Lung (tissue), 11 donors: ENCODE measurements at regions not wholly inside any gene's neighbourhood (a gene's known extent, or its start where the extent isn't known, plus 50 kb on each side); places are given as distances from the start of the nearest gene placed in this dataset.

Experiments used
- ATAC-seq: fragments of 200-7000 bp; cut with Tn5 transposase; one replicate; pipeline ENCODE4 v1.9.1; 2020; ENCODE audit warnings: moderate number of reproducible peaks; ENCODE audit not compliant: insufficient read depth, low FRiP score
- DNase-seq, 3 donors: peaks; one replicate each; pipeline ENCODE4 v3.0.0-alpha.2; 2013 to 2017
- H3K27ac ChIP-seq, 2 donors: one replicate each; pipeline ENCODE4 v1.5.1; 2013; ENCODE audit warnings: mild to moderate bottlenecking in 2 of 2, moderate library complexity in 2 of 2, control low read depth in 1 of 2, inconsistent platforms in 1 of 2, low read depth in 1 of 2, low read length in 1 of 2
- H3K27me3 ChIP-seq, 3 donors: one replicate each; pipeline ENCODE4 v1.5.1; 2013; ENCODE audit warnings: low read length in 2 of 3; ENCODE audit not compliant: control insufficient read depth in 3 of 3, insufficient read depth in 3 of 3
- H3K36me3 ChIP-seq, 4 donors: one replicate each; pipeline ENCODE4 v1.5.1; 2013; ENCODE audit warnings: low read length in 4 of 4, mild to moderate bottlenecking in 1 of 4, moderate library complexity in 1 of 4; ENCODE audit not compliant: control insufficient read depth in 4 of 4, insufficient read depth in 4 of 4
- H3K4me1 ChIP-seq, 5 donors: one replicate each; pipeline ENCODE4 v1.5.1; 2013; ENCODE audit warnings: low read length in 5 of 5, mild to moderate bottlenecking in 2 of 5, moderate library complexity in 1 of 5; ENCODE audit not compliant: control insufficient read depth in 5 of 5, insufficient read depth in 5 of 5
- H3K4me3 ChIP-seq: one replicate; pipeline ENCODE4 v1.5.1; 2013; ENCODE audit warnings: mild to moderate bottlenecking, control low read depth, moderate library complexity
- H3K9ac ChIP-seq, 2 donors: one replicate each; pipeline ENCODE4 v1.5.1; 2013; ENCODE audit warnings: low read length in 2 of 2, control low read depth in 1 of 2; ENCODE audit not compliant: insufficient read depth in 1 of 2
- H3K9me3 ChIP-seq, 4 donors: one replicate each; pipeline ENCODE4 v1.5.1; 2013; ENCODE audit warnings: low read length in 3 of 4, mild to moderate bottlenecking in 1 of 4, moderate library complexity in 1 of 4; ENCODE audit not compliant: control insufficient read depth in 4 of 4, insufficient read depth in 3 of 4
- CTCF ChIP-seq: IDR thresholded peaks from 2 replicates; pipeline ENCODE4 v1.5.1; 2012; ENCODE audit warnings: mild to moderate bottlenecking; ENCODE audit errors: control extremely low read depth, extremely low read depth
- WGBS, 2 donors: extraction: QIAGEN DNeasy Blood & Tissue Kit; methylation state at CpG; one replicate each; pipeline ENCODE4 v1.1.7; 2013; 5-methylcytosine and 5-hydroxymethylcytosine counted together
- donor health status: control.
- donor health status: control.
- donor health status: Bipolar disorder and iron deficiency.
- donor health status: healthy.
- donor health status: DM: yes; HTN: yes; CAD: no.

GRCh38 chr2:192437653-192438052, 242.9 kb upstream of the TMEFF2 start:
- Histone ChIP-seq H3K36me3 (no peaks in the 10 kb centered on the region), H3K4me3 (no peak overlapping the region), H3K9ac (no peak overlapping the region), H3K9me3 (no peaks in the 10 kb centered on the region), H3K4me1 (no peaks in the 10 kb centered on the region), H3K27ac (no peak overlapping the region), H3K27me3 (no peaks in the 10 kb centered on the region)
- no peak for TF ChIP-seq CTCF
- no peak for DNase-seq
- 69 to 72% methylated on average over 4 of the region's 4 CpGs for WGBS, 2 donors
- no peak for ATAC-seq

GRCh38 chr2:192424243-192424642, 229.5 kb upstream of the TMEFF2 start:
- Histone ChIP-seq H3K36me3 (no peaks in the 10 kb centered on the region), H3K27me3 (no peaks in the 10 kb centered on the region), H3K27ac (no peak overlapping the region), H3K4me3 (no peak overlapping the region), H3K4me1 (no peaks in the 10 kb centered on the region), H3K9me3 (no peaks in the 10 kb centered on the region), H3K9ac (no peak overlapping the region)
- WGBS, 2 donors: 74 to 87% methylated on average over 4 of the region's 4 CpGs
- ATAC-seq (no peak), DNase-seq (no peak)
- no peak for TF ChIP-seq CTCF

- Histone ChIP-seq H3K4me1 (no peaks in the 10 kb centered on the region), H3K4me3 (no peak overlapping the region), H3K27me3 (no peaks in the 10 kb centered on the region), H3K36me3 (no peaks in the 10 kb centered on the region), H3K27ac (no peak overlapping the region), H3K9me3 (peaks cover 0 to 2% (median 0%) of the 10 kb centered on the region in 4 donors), H3K9ac (no peak overlapping the region)
- DNase-seq (no peak), ATAC-seq (no peak)
- 69 to 84% methylated on average over 2 of the region's 2 CpGs for WGBS, 2 donors
- no peak for TF ChIP-seq CTCF
These were observed 225.1 kb upstream of the TMEFF2 start for GRCh38 chr2:192419786-192420185.

DNA sequence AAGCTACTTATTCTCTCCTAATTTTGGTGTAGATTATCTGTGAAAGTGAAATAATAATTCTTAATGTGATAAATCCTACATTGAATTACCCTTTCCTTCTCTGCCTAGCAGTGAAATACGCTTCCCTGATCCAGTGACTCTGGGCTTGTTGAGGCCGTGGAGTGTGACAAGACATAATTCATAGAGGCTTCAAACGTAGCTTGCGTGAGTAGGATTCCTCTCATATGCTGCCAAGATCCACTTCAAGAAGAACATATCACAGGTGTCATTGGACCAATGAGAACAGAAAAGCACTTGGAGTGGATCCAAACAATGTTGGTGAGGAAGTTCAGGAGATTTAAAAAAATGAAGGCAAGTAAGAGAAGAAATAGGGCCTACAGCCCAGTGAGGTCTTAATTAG, 221.3 kb upstream of the TMEFF2 start:
- Histone ChIP-seq H3K9ac (no peak overlapping the region), H3K9me3 (peaks cover 0 to 10% (median 0%) of the 10 kb centered on the region in 4 donors), H3K27me3 (no peaks in the 10 kb centered on the region), H3K4me1 (no peaks in the 10 kb centered on the region), H3K36me3 (no peaks in the 10 kb centered on the region), H3K27ac (no peak overlapping the region), H3K4me3 (no peak overlapping the region)
- 46 to 54% methylated on average over 4 of the region's 4 CpGs for WGBS, 2 donors
- TF ChIP-seq CTCF: no peak
- no peak for ATAC-seq
- no peak for DNase-seq
